ENCODE measurements at regions not wholly inside any gene's neighbourhood (a gene's known extent, or its start where the extent isn't known, plus 50 kb on each side); places are given as distances from the start of the nearest gene placed in this dataset.

- Histone ChIP-seq H3K36me3 (ENCODE audit: control insufficient read depth, insufficient read depth, low read length) (no peaks in the 10 kb centered on the region), H3K4me2 (ENCODE audit: extremely low read depth, insufficient read depth, low read length) (no peak overlapping the region), H3K27me3 (ENCODE audit: control insufficient read depth, insufficient read depth, low read length) (no peaks in the 10 kb centered on the region), H3K4me3 (replicated peaks in 1 of 4; ENCODE audit: control extremely low read depth in 1 of 4, insufficient read depth in 1 of 4, low read depth in 3 of 4, low read length in 4 of 4) (no peak overlapping the region), H3K79me2 (ENCODE audit: control insufficient read depth, insufficient read depth, low read length) (no peaks in the 10 kb centered on the region), H3K9me3 (ENCODE audit: control insufficient read depth, insufficient read depth, low read depth, low read length) (no peaks in the 10 kb centered on the region), H3K4me1 (ENCODE audit: control insufficient read depth, extremely low read depth, insufficient read depth, low read length) (peaks cover 3% of the 10 kb centered on the region), H2AFZ (ENCODE audit: low read length) (no peak overlapping the region), H3K27ac (ENCODE audit: insufficient read depth, low read length) (no peak overlapping the region), H3K9ac (ENCODE audit: insufficient read depth, low read length) (no peak overlapping the region), H4K20me1 (ENCODE audit: control insufficient read depth, extremely low read depth, insufficient read depth, low read length) (no peaks in the 10 kb centered on the region)
- no peak for TF ChIP-seq EZH2 (IDR thresholded peaks at IDR 0.05; ENCODE audit: low read length, missing control alignments)
- TF ChIP-seq CTCF (conservative IDR thresholded peaks at IDR 0.05 in 1 of 2, IDR thresholded peaks at IDR 0.05 in 1 of 2; ENCODE audit: low read depth in 1 of 2, low read length in 2 of 2): no peak
- DNase-seq (ENCODE audit: low read depth in 2 of 2): peak in 1 of 2 donors; percentile 38
Measured at GRCh38 chr4:123846561-123846960, 450.0 kb downstream of the SPRY1 start.

- Histone ChIP-seq H3K9me3 (ENCODE audit: control insufficient read depth, insufficient read depth, low read depth, low read length) (no peaks in the 10 kb centered on the region), H3K27me3 (ENCODE audit: control insufficient read depth, insufficient read depth, low read length) (no peaks in the 10 kb centered on the region), H3K27ac (ENCODE audit: insufficient read depth, low read length) (no peak overlapping the region), H4K20me1 (ENCODE audit: control insufficient read depth, extremely low read depth, insufficient read depth, low read length) (no peaks in the 10 kb centered on the region), H3K4me3 (replicated peaks in 1 of 4; ENCODE audit: control extremely low read depth in 1 of 4, insufficient read depth in 1 of 4, low read depth in 3 of 4, low read length in 4 of 4) (no peak overlapping the region), H3K79me2 (ENCODE audit: control insufficient read depth, insufficient read depth, low read length) (no peaks in the 10 kb centered on the region), H2AFZ (ENCODE audit: low read length) (no peak overlapping the region), H3K36me3 (ENCODE audit: control insufficient read depth, insufficient read depth, low read length) (no peaks in the 10 kb centered on the region), H3K4me2 (ENCODE audit: extremely low read depth, insufficient read depth, low read length) (no peak overlapping the region), H3K9ac (ENCODE audit: insufficient read depth, low read length) (no peak overlapping the region), H3K4me1 (ENCODE audit: control insufficient read depth, extremely low read depth, insufficient read depth, low read length) (no peaks in the 10 kb centered on the region)
- no peak for TF ChIP-seq EZH2 (IDR thresholded peaks at IDR 0.05; ENCODE audit: low read length, missing control alignments)
- no peak for TF ChIP-seq CTCF (conservative IDR thresholded peaks at IDR 0.05 in 1 of 2, IDR thresholded peaks at IDR 0.05 in 1 of 2; ENCODE audit: low read depth in 1 of 2, low read length in 2 of 2)
- no peak for DNase-seq (ENCODE audit: low read depth in 2 of 2)
Measured at GRCh38 chr4:123848606-123849005, 452.0 kb downstream of the SPRY1 start.

GRCh38 chr4:123849495-123849894, 452.9 kb downstream of the SPRY1 start:
- Histone ChIP-seq H3K4me2 (ENCODE audit: extremely low read depth, insufficient read depth, low read length) (no peak overlapping the region), H3K79me2 (ENCODE audit: control insufficient read depth, insufficient read depth, low read length) (no peaks in the 10 kb centered on the region), H3K36me3 (ENCODE audit: control insufficient read depth, insufficient read depth, low read length) (no peaks in the 10 kb centered on the region), H2AFZ (ENCODE audit: low read length) (no peak overlapping the region), H3K27me3 (ENCODE audit: control insufficient read depth, insufficient read depth, low read length) (no peaks in the 10 kb centered on the region), H4K20me1 (ENCODE audit: control insufficient read depth, extremely low read depth, insufficient read depth, low read length) (no peaks in the 10 kb centered on the region), H3K9me3 (ENCODE audit: control insufficient read depth, insufficient read depth, low read depth, low read length) (no peaks in the 10 kb centered on the region), H3K27ac (ENCODE audit: insufficient read depth, low read length) (no peak overlapping the region), H3K4me3 (replicated peaks in 1 of 4; ENCODE audit: control extremely low read depth in 1 of 4, insufficient read depth in 1 of 4, low read depth in 3 of 4, low read length in 4 of 4) (no peak overlapping the region), H3K9ac (ENCODE audit: insufficient read depth, low read length) (no peak overlapping the region), H3K4me1 (ENCODE audit: control insufficient read depth, extremely low read depth, insufficient read depth, low read length) (no peaks in the 10 kb centered on the region)
- no peak for DNase-seq (ENCODE audit: low read depth in 2 of 2)
- TF ChIP-seq EZH2 (IDR thresholded peaks at IDR 0.05; ENCODE audit: low read length, missing control alignments): no peak

All from fibroblast of lung (primary cell).